SK-N-SH (cell line): ENCODE measurements at regions not wholly inside any gene's neighbourhood (a gene's known extent, or its start where the extent isn't known, plus 50 kb on each side); places are given as distances from the start of the nearest gene placed in this dataset.

Experiments
- CTCF ChIA-PET: fragments of 300-600, 350-600 bp; formaldehyde crosslinking; extraction: SDS; loops from one replicate; lab custom pipeline; 2021; lab: Yijun Ruan, JAX
- POLR2A ChIA-PET: fragments of 350-600 bp; sonication (Branson Sonifier 250); formaldehyde crosslinking; extraction: SDS; loops from one replicate; lab custom pipeline; 2020; ENCODE audit warnings: antibody characterized with exemption, inconsistent platforms; lab: Yijun Ruan, JAX
- DNase-seq: peaks from one replicate; pipeline ENCODE4 v3.0.0; 2012
- H2AFZ ChIP-seq: fragments of 200-600 bp; sonication (generic); 2 replicates; pipeline ENCODE4 v1.8.1; 2016; ENCODE audit warnings: antibody characterized with exemption, mild to moderate bottlenecking, low read depth
- H3F3A ChIP-seq: fragments of 200-600 bp; sonication (generic); replicated peaks from 2 replicates; pipeline ENCODE3; 2016; ENCODE audit warnings: antibody characterized with exemption, mild to moderate bottlenecking; ENCODE audit not compliant: insufficient read depth
- H3K27ac ChIP-seq, 2 experiments: fragments of 200-500 bp in 1 of 2; fragments of 200-600 bp in 1 of 2; sonication (Bioruptor generic) in 1 of 2; sonication (generic), shearing (Covaris generic) in 1 of 2; 2 replicates each; pipeline versions ENCODE4 v1.5.1 to v1.6.1; 2014 to 2016; ENCODE audit warnings: low read depth in 2 of 2, inconsistent platforms in 1 of 2, low read length in 1 of 2, mild to moderate bottlenecking in 1 of 2, mixed read lengths in 1 of 2
- H3K27me3 ChIP-seq: fragments of 200-600 bp; sonication (generic), shearing (Covaris generic); 2 replicates; pipeline ENCODE4 v1.6.1; 2016; ENCODE audit warnings: mixed run types; ENCODE audit not compliant: insufficient read depth
- H3K36me3 ChIP-seq, 2 experiments: fragments of 200-500 bp in 1 of 2; fragments of 200-600 bp in 1 of 2; sonication (Bioruptor generic) in 1 of 2; sonication (generic) in 1 of 2; replicated peaks in 1 of 2; 2 replicates each; pipeline versions ENCODE3 to v1.5.1; 2014 to 2016; ENCODE audit warnings: low read length in 1 of 2, mild to moderate bottlenecking in 1 of 2; ENCODE audit not compliant: insufficient read depth in 2 of 2, control insufficient read depth in 1 of 2
- H3K4me1 ChIP-seq, 2 experiments: fragments of 200-500 bp in 1 of 2; fragments of 200-600 bp in 1 of 2; sonication (Bioruptor generic) in 1 of 2; sonication (generic), shearing (Covaris generic) in 1 of 2; 2 replicates each; pipeline versions ENCODE4 v1.5.1 to v1.6.1; 2014 to 2016; ENCODE audit warnings: low read depth in 1 of 2, low read length in 1 of 2, mixed run types in 1 of 2; ENCODE audit not compliant: insufficient read depth in 2 of 2, control insufficient read depth in 1 of 2
- H3K4me2 ChIP-seq: fragments of 200-600 bp; sonication (generic), shearing (Covaris generic); 2 replicates; pipeline ENCODE4 v1.6.1; 2017; ENCODE audit warnings: mixed run types
- H3K4me3 ChIP-seq, 2 experiments: fragments of 200-500 bp in 1 of 2; fragments of 200-600 bp in 1 of 2; sonication (Bioruptor generic) in 1 of 2; sonication (generic), shearing (Covaris generic) in 1 of 2; 2 replicates each; pipeline versions ENCODE4 v1.5.1 to v1.8.1; 2014 to 2016; ENCODE audit warnings: low read depth in 2 of 2, inconsistent platforms in 1 of 2, low read length in 1 of 2, mild to moderate bottlenecking in 1 of 2, mixed read lengths in 1 of 2, moderate library complexity in 1 of 2
- H3K79me2 ChIP-seq: fragments of 200-600 bp; sonication (generic); 2 replicates; pipeline ENCODE4 v1.8.1; 2017; ENCODE audit warnings: mild to moderate bottlenecking; ENCODE audit not compliant: insufficient read depth
- H3K9ac ChIP-seq: fragments of 200-600 bp; sonication (generic); 2 replicates; pipeline ENCODE4 v1.6.1; 2017; ENCODE audit warnings: mixed run types
- H3K9me2 ChIP-seq: fragments of 200-600 bp; sonication (generic); 2 replicates; pipeline ENCODE4 v1.6.1; 2017; ENCODE audit warnings: mixed run types
- H3K9me3 ChIP-seq: fragments of 200-600 bp; sonication (generic); 2 replicates; pipeline ENCODE4 v1.6.1; 2017; ENCODE audit warnings: mixed run types, mild to moderate bottlenecking, moderate library complexity
- H4K20me1 ChIP-seq: fragments of 200-600 bp; sonication (generic); 2 replicates; pipeline ENCODE4 v1.6.1; 2017; ENCODE audit warnings: mild to moderate bottlenecking, mixed run types; ENCODE audit not compliant: insufficient read depth
- CTCF ChIP-seq: fragments of 200-600 bp; sonication (generic); IDR thresholded peaks from 2 replicates; pipeline ENCODE4 v1.6.1; 2017; ENCODE audit warnings: antibody characterized with exemption, mild to moderate bottlenecking, moderate library complexity
- FOSL2 ChIP-seq: IDR thresholded peaks from 2 replicates; pipeline ENCODE4 v1.4.0; 2012; ENCODE audit warnings: low read depth, mild to moderate bottlenecking, moderate library complexity, borderline replicate concordance
- GABPA ChIP-seq: IDR thresholded peaks from 2 replicates; pipeline ENCODE4 v1.4.0; 2012; ENCODE audit warnings: low read depth, mild to moderate bottlenecking
- JUND ChIP-seq: IDR thresholded peaks from 2 replicates; pipeline ENCODE4 v1.4.0; 2012
- MAX ChIP-seq: IDR thresholded peaks from 2 replicates; pipeline ENCODE4 v1.4.0; 2012; ENCODE audit warnings: low read depth
- MEF2A ChIP-seq: IDR thresholded peaks from 2 replicates; pipeline ENCODE4 v1.4.0; 2012; ENCODE audit warnings: low read depth, borderline replicate concordance
- NFIC ChIP-seq: IDR thresholded peaks from 2 replicates; pipeline ENCODE4 v1.4.0; 2012; ENCODE audit warnings: borderline replicate concordance
- PBX3 ChIP-seq: IDR thresholded peaks from 2 replicates; pipeline ENCODE4; 2012
- POLR2AphosphoS5 ChIP-seq: IDR thresholded peaks from 2 replicates; pipeline ENCODE4 v1.6.1; 2012; ENCODE audit warnings: low read depth, low read length
- RAD21 ChIP-seq: IDR thresholded peaks from 2 replicates; pipeline ENCODE4 v1.6.1; 2012; ENCODE audit warnings: mild to moderate bottlenecking, low read length
- SIN3A ChIP-seq: IDR thresholded peaks from 2 replicates; pipeline ENCODE4 v1.6.1; 2012; ENCODE audit warnings: low read depth, mild to moderate bottlenecking, low read length, moderate library complexity, borderline replicate concordance
- SMC3 ChIP-seq: IDR thresholded peaks from 2 replicates; pipeline ENCODE4 v1.6.1; 2012; ENCODE audit warnings: low read depth, low read length, improper control_type of control experiment
- TEAD4 ChIP-seq: IDR thresholded peaks from 2 replicates; pipeline ENCODE4 v1.4.0; 2012; ENCODE audit warnings: mild to moderate bottlenecking, borderline replicate concordance; ENCODE audit not compliant: insufficient read depth
- USF2 ChIP-seq: fragments of 150-350 bp; IDR thresholded peaks from 2 replicates; pipeline ENCODE4 v1.6.1; 2017; ENCODE audit warnings: antibody characterized with exemption, low read length, low read depth, borderline replicate concordance
- YY1 ChIP-seq: IDR thresholded peaks from 2 replicates; pipeline ENCODE4 v1.4.0; 2012; ENCODE audit warnings: low read depth, mild to moderate bottlenecking
- WGBS: methylation state at CpG from one replicate; pipeline ENCODE4 v1.1.6; 2017; ENCODE audit warnings: low lambda C conversion rate; 5-methylcytosine and 5-hydroxymethylcytosine counted together

GRCh38 chr4:29722253-29722652, 997.9 kb upstream of the PCDH7 start:
- no peaks in the 10 kb centered on the region for H3K79me2 ChIP-seq
- H3K27me3 ChIP-seq: no peaks in the 10 kb centered on the region
- TF ChIP-seq POLR2AphosphoS5 (no peak), JUND (no peak), SIN3A (no peak)
- H3K9me2 ChIP-seq: no peaks in the 10 kb centered on the region
- no peaks in the 10 kb centered on the region for H4K20me1 ChIP-seq
- H3K36me3 ChIP-seq: no peaks in the 10 kb centered on the region
- DNase-seq: no peak
- POLR2A ChIA-PET: no interaction called here
- H3K4me2 ChIP-seq: no peak overlapping the region
- H2AFZ ChIP-seq: no peak overlapping the region
- H3K9me3 ChIP-seq: no peaks in the 10 kb centered on the region
- no peak overlapping the region for H3K9ac ChIP-seq
- H3K4me3 ChIP-seq: no peak overlapping the region
- H3K4me1 ChIP-seq: no peaks in the 10 kb centered on the region
- H3F3A ChIP-seq: no peaks in the 10 kb centered on the region
- WGBS: 16% methylated on average over 6 of the region's 6 CpGs
- CTCF ChIA-PET: no interaction called here
- H3K27ac ChIP-seq: no peak overlapping the region

GRCh38 chr4:29726938-29727337, 993.2 kb upstream of the PCDH7 start:
- Histone ChIP-seq H3K4me1 (no peaks in the 10 kb centered on the region), H4K20me1 (no peaks in the 10 kb centered on the region), H3K4me3 (no peak overlapping the region), H3K9me3 (no peaks in the 10 kb centered on the region), H3K27me3 (no peaks in the 10 kb centered on the region), H3K36me3 (no peaks in the 10 kb centered on the region), H3F3A (no peaks in the 10 kb centered on the region), H3K4me2 (no peak overlapping the region), H3K79me2 (no peaks in the 10 kb centered on the region), H3K27ac (no peak overlapping the region), H3K9me2 (no peaks in the 10 kb centered on the region), H3K9ac (no peak overlapping the region), H2AFZ (no peak overlapping the region)
- TF ChIP-seq CTCF (peak; percentile 25; the same call in 1 of the 2 replicates), JUND (no peak)
- 16% methylated on average over 3 of the region's 3 CpGs for WGBS
- POLR2A ChIA-PET: no interaction called here
- CTCF ChIA-PET: no interaction called here
- no peak for DNase-seq

GRCh38 chr4:29734343-29735213, 985.6 kb upstream of the PCDH7 start:
- H3K4me3 ChIP-seq: no peak overlapping the region
- 24% methylated on average over 8 of the region's 8 CpGs for WGBS
- H4K20me1 ChIP-seq: no peaks in the 10 kb centered on the region
- no peaks in the 10 kb centered on the region for H3K79me2 ChIP-seq
- no peak overlapping the region for H3K4me2 ChIP-seq
- H2AFZ ChIP-seq: no peak overlapping the region
- POLR2A ChIA-PET: no interaction called here
- H3K27ac ChIP-seq: no peak overlapping the region
- H3K36me3 ChIP-seq: no peaks in the 10 kb centered on the region
- CTCF ChIA-PET: no interaction called here
- TF ChIP-seq RAD21 (no peak), JUND (no peak), PBX3 (no peak), FOSL2 (no peak), NFIC (no peak), MAX (no peak), SMC3 (no peak), YY1 (no peak), GABPA (no peak), USF2 (no peak), MEF2A (no peak), TEAD4 (no peak)
- TF ChIP-seq, all 33 proteins: peak for 0
- Histone ChIP-seq H3F3A (no peaks in the 10 kb centered on the region), H3K9me3 (no peaks in the 10 kb centered on the region), H3K9ac (no peak overlapping the region), H3K9me2 (no peaks in the 10 kb centered on the region), H3K4me1 (no peaks in the 10 kb centered on the region), H3K27me3 (no peaks in the 10 kb centered on the region)
- no peak for DNase-seq
